ENCODE measurements at regions not wholly inside any gene's neighbourhood (a gene's known extent, or its start where the extent isn't known, plus 50 kb on each side); places are given as distances from the start of the nearest gene placed in this dataset.

- Histone ChIP-seq H3K36me3 (ENCODE audit: insufficient read depth, insufficient read length, low read length) (no peaks in the 10 kb centered on the region), H3K9me3 (ENCODE audit: insufficient read depth, low read length) (no peaks in the 10 kb centered on the region), H3K9ac (ENCODE audit: insufficient read length, low read depth) (no peak overlapping the region), H3K4me1 (ENCODE audit: insufficient read depth, insufficient read length) (peaks cover 15% of the 10 kb centered on the region), H3K27me3 (ENCODE audit: insufficient read depth, insufficient read length) (no peaks in the 10 kb centered on the region), H3K4me3 (ENCODE audit: insufficient read length, low read depth) (no peak overlapping the region)
- TF ChIP-seq ZNF274 (IDR thresholded peaks at IDR 0.05; ENCODE audit: low read depth, low read length) (no peak), SUZ12 (IDR thresholded peaks at IDR 0.05; ENCODE audit: extremely low read depth, insufficient read depth, insufficient read length) (no peak), YY1 (IDR thresholded peaks at IDR 0.05; ENCODE audit: insufficient read depth, insufficient read length) (no peak)
- no peak for DNase-seq (ENCODE audit: low read depth, low spot score)
These were observed 397.4 kb downstream of the PTPRU start for GRCh38 chr1:29633771-29634170.

DNA sequence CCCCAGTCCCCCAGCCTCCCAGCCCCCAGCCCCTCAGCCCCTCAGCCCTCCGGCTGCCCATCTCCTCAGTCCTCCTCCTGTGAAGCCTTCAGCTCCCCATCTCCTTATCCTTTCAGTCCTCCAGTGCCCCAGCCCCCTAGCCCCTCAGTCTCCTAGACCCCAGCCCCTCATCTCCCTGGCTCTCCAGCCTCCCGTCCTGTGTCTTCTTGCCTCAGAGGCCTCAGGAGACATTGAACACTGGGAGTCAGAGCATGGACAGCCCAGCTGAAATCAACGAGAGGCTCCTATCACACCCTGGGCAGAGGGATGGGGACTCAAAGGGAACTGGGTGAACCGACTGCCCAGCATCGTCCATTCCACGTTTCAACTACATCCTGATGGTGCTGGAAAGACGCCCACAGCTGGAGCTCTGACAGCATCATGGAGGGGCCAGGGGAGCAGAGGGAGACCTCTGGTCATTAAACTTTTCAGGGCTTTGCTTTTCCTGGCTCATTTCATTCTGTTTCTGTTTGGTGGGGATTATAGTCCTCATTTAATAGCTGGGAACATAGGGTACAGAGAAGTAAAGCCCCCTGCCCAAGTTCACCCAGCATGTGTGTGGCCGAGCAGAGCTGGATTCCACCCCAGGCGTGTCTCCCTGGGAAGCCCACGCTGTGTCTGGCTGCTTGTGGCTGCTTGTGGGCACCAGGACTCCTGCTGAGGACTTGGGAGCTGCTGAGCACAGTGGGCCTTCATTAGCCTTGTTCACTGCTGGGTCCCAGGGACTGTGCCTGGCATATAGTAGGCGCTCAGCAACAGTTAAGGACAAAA is 396.7 kb downstream of the PTPRU start:
- DNase-seq (ENCODE audit: low read depth, low spot score), result no peak
- no peaks in the 10 kb centered on the region for H3K27me3 ChIP-seq (ENCODE audit: insufficient read depth, insufficient read length)

GRCh38 chr1:29631836-29632805 is 395.8 kb downstream of the PTPRU start:
- Histone ChIP-seq H3K9ac (ENCODE audit: insufficient read length, low read depth) (no peak overlapping the region), H3K9me3 (ENCODE audit: insufficient read depth, low read length) (no peaks in the 10 kb centered on the region), H3K27me3 (ENCODE audit: insufficient read depth, insufficient read length) (no peaks in the 10 kb centered on the region), H3K4me1 (ENCODE audit: insufficient read depth, insufficient read length) (peaks cover 15% of the 10 kb centered on the region), H3K4me3 (ENCODE audit: insufficient read length, low read depth) (no peak overlapping the region), H3K36me3 (ENCODE audit: insufficient read depth, insufficient read length, low read length) (no peaks in the 10 kb centered on the region)
- no peak for DNase-seq (ENCODE audit: low read depth, low spot score)
- TF ChIP-seq YY1 (IDR thresholded peaks at IDR 0.05; ENCODE audit: insufficient read depth, insufficient read length) (no peak), SUZ12 (IDR thresholded peaks at IDR 0.05; ENCODE audit: extremely low read depth, insufficient read depth, insufficient read length) (no peak), ZNF274 (IDR thresholded peaks at IDR 0.05; ENCODE audit: low read depth, low read length) (no peak)

More for the DNA sequence above, 396.7 kb downstream of the PTPRU start:
- Histone ChIP-seq H3K36me3 (ENCODE audit: insufficient read depth, insufficient read length, low read length) (no peaks in the 10 kb centered on the region), H3K4me3 (ENCODE audit: insufficient read length, low read depth) (no peak overlapping the region), H3K4me1 (ENCODE audit: insufficient read depth, insufficient read length) (peaks cover 15% of the 10 kb centered on the region), H3K9me3 (ENCODE audit: insufficient read depth, low read length) (no peaks in the 10 kb centered on the region), H3K9ac (ENCODE audit: insufficient read length, low read depth) (no peak overlapping the region)
- TF ChIP-seq ZNF274 (IDR thresholded peaks at IDR 0.05; ENCODE audit: low read depth, low read length), result no peak
- TF ChIP-seq YY1 (IDR thresholded peaks at IDR 0.05; ENCODE audit: insufficient read depth, insufficient read length), result no peak
- TF ChIP-seq SUZ12 (IDR thresholded peaks at IDR 0.05; ENCODE audit: extremely low read depth, insufficient read depth, insufficient read length), result no peak

GRCh38 chr1:29631361-29631760 is 395.0 kb downstream of the PTPRU start:
- no peak overlapping the region for H3K4me3 ChIP-seq (ENCODE audit: insufficient read length, low read depth)
- no peaks in the 10 kb centered on the region for H3K9me3 ChIP-seq (ENCODE audit: insufficient read depth, low read length)
- H3K27me3 ChIP-seq (ENCODE audit: insufficient read depth, insufficient read length), result no peaks in the 10 kb centered on the region
- TF ChIP-seq ZNF274 (IDR thresholded peaks at IDR 0.05; ENCODE audit: low read depth, low read length) (no peak), YY1 (IDR thresholded peaks at IDR 0.05; ENCODE audit: insufficient read depth, insufficient read length) (no peak), SUZ12 (IDR thresholded peaks at IDR 0.05; ENCODE audit: extremely low read depth, insufficient read depth, insufficient read length) (no peak)
- peaks cover 15% of the 10 kb centered on the region for H3K4me1 ChIP-seq (ENCODE audit: insufficient read depth, insufficient read length)
- no peak for DNase-seq (ENCODE audit: low read depth, low spot score)
- no peaks in the 10 kb centered on the region for H3K36me3 ChIP-seq (ENCODE audit: insufficient read depth, insufficient read length, low read length)
- no peak overlapping the region for H3K9ac ChIP-seq (ENCODE audit: insufficient read length, low read depth)

DNA sequence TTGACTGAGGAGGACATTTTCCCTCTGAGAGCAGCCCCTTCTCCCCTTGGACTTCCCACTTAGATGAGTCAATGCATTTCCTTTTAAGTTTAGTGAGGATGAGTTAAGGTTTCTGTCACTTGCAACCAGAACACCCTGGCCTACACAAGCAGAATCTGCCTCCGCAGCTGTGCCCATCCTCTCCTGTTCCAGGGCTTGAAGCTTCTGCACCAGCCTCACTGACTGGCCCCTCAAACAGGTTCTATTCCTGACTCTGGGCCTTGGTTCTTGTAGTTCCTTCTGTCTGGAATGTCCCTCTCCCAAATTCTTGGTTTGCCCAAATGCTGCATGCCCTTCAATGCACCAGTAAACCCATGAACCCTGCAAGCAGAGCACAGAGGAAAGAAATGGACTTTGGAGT is 394.4 kb downstream of the PTPRU start:
- H3K4me1 ChIP-seq (ENCODE audit: insufficient read depth, insufficient read length), result peaks cover 15% of the 10 kb centered on the region
- H3K9me3 ChIP-seq (ENCODE audit: insufficient read depth, low read length), result no peaks in the 10 kb centered on the region
- TF ChIP-seq SUZ12 (IDR thresholded peaks at IDR 0.05; ENCODE audit: extremely low read depth, insufficient read depth, insufficient read length) (no peak), ZNF274 (IDR thresholded peaks at IDR 0.05; ENCODE audit: low read depth, low read length) (no peak), YY1 (IDR thresholded peaks at IDR 0.05; ENCODE audit: insufficient read depth, insufficient read length) (no peak)
- DNase-seq (ENCODE audit: low read depth, low spot score), result no peak
- H3K36me3 ChIP-seq (ENCODE audit: insufficient read depth, insufficient read length, low read length), result no peaks in the 10 kb centered on the region
- no peak overlapping the region for H3K4me3 ChIP-seq (ENCODE audit: insufficient read length, low read depth)
- H3K9ac ChIP-seq (ENCODE audit: insufficient read length, low read depth), result no peak overlapping the region
- H3K27me3 ChIP-seq (ENCODE audit: insufficient read depth, insufficient read length), result no peaks in the 10 kb centered on the region

- no peak overlapping the region for H3K4me3 ChIP-seq (ENCODE audit: insufficient read length, low read depth)
- no peaks in the 10 kb centered on the region for H3K27me3 ChIP-seq (ENCODE audit: insufficient read depth, insufficient read length)
- TF ChIP-seq YY1 (IDR thresholded peaks at IDR 0.05; ENCODE audit: insufficient read depth, insufficient read length), result no peak
- TF ChIP-seq SUZ12 (IDR thresholded peaks at IDR 0.05; ENCODE audit: extremely low read depth, insufficient read depth, insufficient read length), result no peak
- TF ChIP-seq ZNF274 (IDR thresholded peaks at IDR 0.05; ENCODE audit: low read depth, low read length), result no peak
- H3K36me3 ChIP-seq (ENCODE audit: insufficient read depth, insufficient read length, low read length), result no peaks in the 10 kb centered on the region
- no peaks in the 10 kb centered on the region for H3K9me3 ChIP-seq (ENCODE audit: insufficient read depth, low read length)
- H3K4me1 ChIP-seq (ENCODE audit: insufficient read depth, insufficient read length), result peaks cover 13% of the 10 kb centered on the region
- no peak overlapping the region for H3K9ac ChIP-seq (ENCODE audit: insufficient read length, low read depth)
- DNase-seq (ENCODE audit: low read depth, low spot score), result no peak
These were observed 393.6 kb downstream of the PTPRU start for GRCh38 chr1:29629814-29630516.

Measured in NT2/D1 (cell line).